ENCODE measurements at regions not wholly inside any gene's neighbourhood (a gene's known extent, or its start where the extent isn't known, plus 50 kb on each side); places are given as distances from the start of the nearest gene placed in this dataset.

DNA sequence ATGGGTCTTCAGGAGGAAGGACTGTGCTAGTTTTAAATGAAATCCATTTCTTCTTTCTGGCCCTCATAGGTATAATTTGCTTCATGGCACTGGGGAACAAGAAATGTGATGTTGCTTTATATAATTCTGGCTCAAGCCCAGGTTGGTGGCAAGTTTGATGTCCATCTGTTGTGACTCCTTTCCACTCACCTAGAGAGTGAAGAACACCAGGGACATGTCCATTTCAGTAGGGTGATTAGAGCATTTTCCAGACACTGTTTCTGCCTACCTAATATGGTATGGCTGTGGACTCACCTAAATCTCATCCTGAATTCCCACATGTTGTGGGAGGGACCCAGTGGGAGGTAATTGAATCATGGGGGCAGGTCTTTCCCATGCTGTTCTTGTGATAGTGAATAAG is 278.1 kb downstream of the LMX1A start:
- Histone ChIP-seq H4K20me1 (ENCODE audit: insufficient read depth, low read length) (no peaks in the 10 kb centered on the region), H3K9ac (ENCODE audit: low read depth, low read length) (no peak overlapping the region), H3K14ac (replicated peaks; ENCODE audit: low read depth, low read length) (no peak overlapping the region), H3K4me3 (ENCODE audit: insufficient read depth, low read depth, low read length) (no peak overlapping the region), H3K27me3 (ENCODE audit: control insufficient read depth, insufficient read depth, low read length) (no peaks in the 10 kb centered on the region; the same call in 1 of the 2 replicates), H3K36me3 (ENCODE audit: control insufficient read depth, insufficient read depth, low read length) (no peaks in the 10 kb centered on the region), H2AFZ (replicated peaks; ENCODE audit: low read length, poor library complexity) (no peak overlapping the region), H3K23ac (ENCODE audit: low read depth, low read length) (no peak overlapping the region), H3K4me1 (ENCODE audit: control insufficient read depth, insufficient read depth, low read length) (no peaks in the 10 kb centered on the region), H3K79me1 (ENCODE audit: low read depth in 1 of 2, low read length in 2 of 2) (no peaks in the 10 kb centered on the region), H3K9me3 (ENCODE audit: control insufficient read depth, insufficient read depth, low read length) (no peaks in the 10 kb centered on the region), H3K27ac (ENCODE audit: insufficient read depth, low read length) (no peak overlapping the region), H3K9me1 (ENCODE audit: insufficient read depth, low read length) (no peaks in the 10 kb centered on the region), H2BK20ac (ENCODE audit: low read depth, low read length) (no peak overlapping the region), H3K18ac (ENCODE audit: low read depth, low read length) (no peak overlapping the region), H4K8ac (ENCODE audit: low read depth in 2 of 2, low read length in 2 of 2) (no peak overlapping the region), H2BK5ac (ENCODE audit: low read depth, low read length, poor library complexity, severe bottlenecking) (no peak overlapping the region), H2BK120ac (ENCODE audit: low read depth, low read length) (no peak overlapping the region), H3K4ac (ENCODE audit: low read depth, low read length) (no peak overlapping the region), H4K91ac (ENCODE audit: insufficient read depth, low read depth, low read length) (no peak overlapping the region), H2AK9ac (replicated peaks; ENCODE audit: low read depth, low read length, poor library complexity) (no peak overlapping the region), H2AK5ac (ENCODE audit: low read depth, low read length) (no peak overlapping the region), H3K56ac (ENCODE audit: extremely low read depth, insufficient read depth, low read length) (no peak overlapping the region), H4K5ac (ENCODE audit: low read depth, low read length) (no peak overlapping the region), H3K4me2 (ENCODE audit: low read depth, low read length) (no peak overlapping the region), H2BK15ac (ENCODE audit: low read depth, low read length) (no peak overlapping the region)
- intact Hi-C loops (cut with micrococcal nuclease): loop anchor here (10.0 kb wide), 2 partner anchors 474 to 1254 kb away; no protein-coding TSS in a partner anchor
- CTCF ChIA-PET: no interaction called here
- dilution Hi-C loops (cut with HindIII; ENCODE audit: low sequenced_read_pairs, unreplicated experiment): no loop called here
- DNase-seq (no peak), ATAC-seq (ENCODE audit: low read depth) (no peak)
- no TSS peak for BruUV-seq (replicated peaks)
- in situ Hi-C loops (cut with MboI; ENCODE audit: low sequenced_read_pairs): no loop called here
- TF ChIP-seq MAFK (IDR thresholded peaks at IDR 0.05; ENCODE audit: low read depth, low read length) (no peak), RCOR1 (IDR thresholded peaks at IDR 0.05; ENCODE audit: insufficient replicate concordance, low read length) (no peak), MAZ (IDR thresholded peaks at IDR 0.05; ENCODE audit: borderline replicate concordance, low read depth, low read length) (no peak), RAD21 (IDR thresholded peaks at IDR 0.05; ENCODE audit: low read length) (no peak), POLR2A (IDR thresholded peaks at IDR 0.05; ENCODE audit: low read depth, low read length) (no peak), RFX5 (IDR thresholded peaks at IDR 0.05; ENCODE audit: low read depth, low read length) (no peak)
- POLR2A ChIA-PET (ENCODE audit: unreplicated experiment): no interaction called here

All from IMR-90 (cell line).